H1 (cell line): ENCODE measurements at regions not wholly inside any gene's neighbourhood (a gene's known extent, or its start where the extent isn't known, plus 50 kb on each side); places are given as distances from the start of the nearest gene placed in this dataset.

Source experiments
- FOSL1 ChIP-seq: IDR thresholded peaks from 2 replicates; pipeline ENCODE4 v1.6.1; 2011; ENCODE audit warnings: mild to moderate bottlenecking, low read depth, low read length, moderate library complexity; ENCODE audit not compliant: insufficient read depth
- RNF2 ChIP-seq: fragments of 200-900, 300-1000 bp; sonication (generic); IDR thresholded peaks from 2 replicates; pipeline ENCODE4 v1.7.1; 2016; ENCODE audit warnings: borderline replicate concordance, low read depth, mild to moderate bottlenecking, antibody characterized with exemption, low read length; ENCODE audit not compliant: poor library complexity, severe bottlenecking; ENCODE audit errors: missing control alignments

GRCh38 chr5:126315341-126315740, 107.9 kb upstream of the GRAMD2B start (continued):
- TF ChIP-seq RNF2 (no peak), FOSL1 (no peak)
